GM18873 (cell line): ENCODE measurements at regions not wholly inside any gene's neighbourhood (a gene's known extent, or its start where the extent isn't known, plus 50 kb on each side); places are given as distances from the start of the nearest gene placed in this dataset.

Source experiments
- ATAC-seq: cut with Tn5 transposase; IDR thresholded peaks from one replicate; pipeline ENCODE4 v1.9.1; 2021; ENCODE audit warnings: mild to moderate bottlenecking, moderate library complexity, moderate number of reproducible peaks; ENCODE audit not compliant: unreplicated experiment, low FRiP score

DNA sequence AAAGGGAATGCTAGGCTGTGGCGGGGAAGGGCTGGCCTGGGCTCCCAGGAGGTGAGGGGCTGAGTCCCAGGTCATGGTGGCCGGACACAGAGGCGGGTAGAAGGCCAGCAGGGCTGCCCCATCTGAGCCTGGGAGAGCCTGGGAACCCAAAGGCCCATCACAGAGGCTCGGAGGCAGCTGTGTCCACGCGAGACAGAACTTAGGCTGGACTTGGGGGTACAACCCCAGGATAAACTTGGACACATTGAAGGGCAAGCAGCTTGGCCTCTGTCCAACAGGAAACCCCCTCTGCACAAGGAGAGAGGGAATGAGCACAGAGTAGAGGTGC, 95.9 kb downstream of the ZFP36L2 start:
- no peak for ATAC-seq

DNA sequence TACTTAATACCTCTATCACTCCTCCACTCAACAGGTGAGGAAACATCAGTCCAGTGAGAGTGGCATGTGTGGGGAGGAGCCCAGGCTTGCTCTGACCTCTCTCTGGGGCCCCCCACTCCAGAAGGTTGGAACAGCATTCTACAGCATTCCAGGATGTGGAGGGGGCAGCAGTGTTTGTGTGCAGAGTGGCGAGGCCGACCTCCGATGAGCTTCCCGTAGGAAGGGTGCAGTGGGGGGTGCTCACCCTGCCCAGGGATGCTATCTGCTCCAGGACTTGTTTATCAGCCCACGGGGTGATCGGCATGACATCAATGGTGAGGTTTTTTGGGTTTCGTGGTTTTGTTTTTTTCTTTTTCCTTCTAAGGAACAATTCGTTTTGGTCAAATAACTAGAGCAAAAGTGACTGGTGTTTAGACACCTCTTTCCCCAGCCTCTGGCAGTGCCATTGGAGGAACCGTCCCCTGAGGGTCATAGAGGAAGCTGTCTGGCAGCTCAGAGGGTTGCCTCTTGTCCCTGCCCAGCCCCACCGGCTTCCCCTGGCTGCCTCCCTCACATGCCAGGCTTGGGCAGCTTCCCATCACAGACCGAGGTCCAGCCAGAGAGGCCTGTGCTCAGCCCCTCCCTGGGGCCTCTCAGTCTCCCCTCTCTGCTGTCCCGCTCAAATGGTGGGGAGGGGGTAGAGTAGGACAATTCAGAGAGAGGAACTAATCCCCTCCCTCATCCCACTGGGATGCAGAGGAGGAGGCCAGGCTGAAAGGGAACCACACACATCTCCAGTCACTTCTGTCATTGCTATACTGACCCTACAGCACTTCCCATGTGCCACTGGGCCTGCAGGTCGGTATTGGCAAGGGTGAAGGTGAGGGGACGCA, 96.5 kb downstream of the ZFP36L2 start:
- ATAC-seq, result no peak

GRCh38 chr2:43128559-43128955, 97.8 kb downstream of the ZFP36L2 start:
- ATAC-seq, result no peak

DNA sequence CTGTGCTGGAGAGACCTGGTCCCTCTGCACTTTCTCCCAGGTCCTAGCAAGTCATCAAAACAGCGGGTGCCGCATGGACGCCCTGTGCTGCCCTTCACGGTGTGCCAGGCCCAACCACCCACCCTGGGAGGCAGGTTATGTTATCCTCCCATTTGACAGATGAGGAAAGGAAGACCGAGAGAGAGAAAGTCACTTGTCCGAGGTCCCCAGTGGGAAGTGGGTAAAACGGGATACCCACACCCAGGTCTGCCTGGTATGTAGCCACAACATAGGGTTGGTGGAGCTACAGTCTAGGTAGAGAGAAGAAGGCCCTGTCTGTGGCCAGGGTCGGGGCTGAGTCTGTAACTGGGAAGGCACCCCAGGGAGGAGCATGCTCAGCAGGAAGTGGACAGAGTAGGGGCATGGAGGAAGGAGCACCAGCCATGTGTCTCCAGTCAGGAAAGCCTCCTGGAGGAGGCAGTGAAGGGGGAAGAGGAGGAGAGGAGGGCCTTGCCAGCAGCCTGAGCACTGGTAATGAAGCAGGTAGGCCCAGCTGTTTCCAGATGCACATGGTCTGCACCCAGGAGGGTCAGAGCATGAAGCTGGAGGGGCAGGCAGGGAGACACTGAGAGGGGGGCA, 98.4 kb downstream of the ZFP36L2 start:
- no peak for ATAC-seq

DNA sequence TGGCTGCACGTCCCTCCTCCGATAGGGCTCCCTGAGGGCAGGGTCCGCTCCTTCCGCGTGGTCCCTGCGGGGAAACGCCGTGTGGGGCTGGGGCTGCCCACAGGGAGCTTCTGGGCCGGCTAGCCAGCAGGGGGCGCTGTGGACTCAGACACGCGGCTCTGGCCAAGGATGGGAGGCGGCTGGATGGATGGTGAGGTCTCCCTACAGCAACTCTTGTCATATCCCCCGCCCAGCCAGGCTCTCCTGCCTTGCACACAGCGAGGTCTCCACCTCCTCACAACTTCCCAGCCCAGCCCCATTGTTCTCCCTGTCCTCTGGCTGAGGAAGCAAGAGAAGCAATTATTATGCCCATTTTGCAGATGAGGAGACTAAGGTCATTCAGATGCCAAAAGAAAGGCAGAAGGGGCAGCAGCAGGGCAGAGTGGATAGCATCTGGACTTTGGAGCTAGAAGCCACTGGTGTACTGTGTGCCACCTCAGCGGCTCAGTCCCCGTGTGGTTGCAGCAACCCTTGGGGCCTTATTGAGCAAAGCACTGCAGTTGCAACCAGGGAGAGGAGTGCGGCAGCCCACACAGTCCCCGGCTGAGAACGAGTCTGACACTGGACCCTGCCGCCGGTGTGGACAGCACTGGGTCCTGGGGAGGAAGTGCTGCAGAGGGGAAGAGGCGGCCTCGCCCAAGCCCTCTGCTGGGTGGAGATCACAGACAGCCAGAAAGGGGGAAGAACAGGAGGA, 99.0 kb downstream of the ZFP36L2 start:
- ATAC-seq, result no peak

- no peak for ATAC-seq
These were observed 99.6 kb downstream of the ZFP36L2 start for GRCh38 chr2:43126817-43127207.

DNA sequence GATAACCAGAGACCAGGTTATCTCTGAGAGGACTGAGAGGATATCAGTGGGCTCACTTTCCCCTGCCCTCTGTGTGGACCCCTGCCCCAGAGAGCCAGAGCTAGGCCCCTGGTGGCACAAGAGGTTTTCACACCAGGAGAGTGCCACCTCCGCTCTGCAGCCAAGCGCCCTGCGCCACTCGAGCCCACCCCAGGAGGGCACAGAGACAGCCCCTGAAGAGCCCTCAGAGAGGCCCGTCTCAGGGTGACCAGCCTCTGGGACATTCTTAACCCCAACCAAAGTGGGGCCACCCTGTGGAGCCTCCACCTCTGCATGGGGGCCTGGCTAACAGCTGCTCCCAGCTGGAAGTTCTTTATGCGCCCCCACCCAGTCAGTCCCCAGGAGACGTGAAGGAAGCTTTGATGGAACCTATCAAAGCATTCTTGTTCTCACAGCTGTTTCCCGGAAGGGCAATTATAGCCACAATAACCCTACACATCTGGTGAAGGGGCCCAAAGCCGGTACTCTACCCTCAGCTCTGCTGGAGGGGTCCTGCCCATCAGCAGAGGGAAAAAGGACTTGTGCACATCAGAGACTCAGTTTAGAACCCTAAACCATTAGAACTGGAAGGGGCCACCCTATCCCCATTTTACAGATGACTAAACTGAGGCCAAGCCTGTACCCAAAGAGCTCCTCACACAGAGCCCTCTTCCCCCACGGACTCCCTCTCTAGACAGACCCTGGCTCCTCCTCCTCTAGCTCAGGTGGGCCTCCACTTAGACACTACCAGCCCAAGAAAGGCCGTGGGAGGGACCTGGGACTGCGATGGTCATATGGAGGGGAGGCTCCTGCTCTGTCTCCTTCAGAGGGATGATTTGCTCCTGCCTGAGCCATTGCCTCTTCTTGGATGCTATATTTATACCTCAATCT, 101.1 kb downstream of the ZFP36L2 start:
- ATAC-seq, result no peak

DNA sequence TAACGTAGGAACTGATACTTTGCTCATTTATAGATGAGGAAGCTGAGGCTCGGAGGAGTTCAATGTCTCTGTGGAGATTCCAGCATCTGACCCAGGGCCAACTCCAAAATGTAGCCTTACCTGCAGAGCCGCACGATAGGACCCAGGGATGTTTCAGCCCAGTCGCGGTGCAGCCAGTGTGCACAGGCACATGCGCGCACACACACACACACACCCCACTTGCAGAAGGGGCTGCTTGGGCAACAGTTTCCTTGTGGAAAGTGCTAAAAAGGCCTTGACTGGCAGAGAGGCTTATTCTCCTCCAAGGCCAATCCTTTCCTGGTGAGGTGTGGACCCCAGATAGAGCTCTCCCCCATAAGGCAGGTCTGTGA, 101.7 kb downstream of the ZFP36L2 start:
- no peak for ATAC-seq

DNA sequence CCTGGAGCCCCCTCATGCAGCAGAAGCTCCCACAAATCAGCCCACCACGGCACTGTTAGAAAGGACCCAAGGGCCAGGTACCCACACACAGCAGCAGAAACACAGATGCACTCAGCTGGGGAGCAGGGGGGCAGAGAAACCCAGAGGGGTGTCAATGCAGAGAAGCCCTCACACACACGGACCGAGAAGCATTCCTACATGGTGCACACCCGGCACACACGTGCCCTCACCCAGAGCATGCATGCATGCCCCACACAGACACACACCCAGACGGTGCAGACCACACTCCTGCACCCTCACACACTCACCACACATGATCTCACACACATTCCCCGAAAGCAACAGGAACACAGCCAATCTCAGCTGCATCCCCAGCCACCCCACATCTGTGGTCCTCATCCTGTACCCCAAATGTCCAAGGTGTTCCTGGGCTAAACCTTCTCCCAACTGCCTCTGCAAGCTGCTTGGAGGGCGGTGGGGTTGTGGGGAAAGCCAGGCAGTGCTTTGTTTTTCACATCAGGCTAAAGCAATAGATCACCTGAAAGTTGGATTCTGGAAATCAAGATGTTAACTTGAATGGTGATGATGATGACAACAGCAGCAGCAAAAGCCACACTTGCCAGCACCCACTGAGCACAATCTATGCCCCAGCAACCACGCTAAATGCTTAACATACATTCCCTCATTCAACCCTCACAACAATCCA, 102.3 kb downstream of the ZFP36L2 start:
- no peak for ATAC-seq

DNA sequence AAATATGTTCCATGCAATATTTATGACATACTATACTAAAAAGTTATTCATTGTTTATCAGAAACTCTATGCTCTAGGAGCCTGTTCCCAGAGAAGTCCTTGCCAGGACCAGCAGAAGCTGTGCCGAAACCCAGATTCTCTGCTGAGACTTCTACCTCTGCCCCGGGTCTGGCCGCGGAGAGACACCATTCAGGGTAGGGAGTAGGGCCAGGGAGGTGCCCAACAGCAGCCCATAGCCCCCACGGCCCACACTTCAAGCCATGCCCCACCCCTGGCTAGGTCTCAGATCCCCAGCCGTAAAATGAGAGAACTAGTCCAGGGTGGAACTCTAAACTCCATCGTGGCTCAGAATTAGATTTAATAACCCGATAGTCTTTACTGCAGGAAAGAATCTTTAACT, 102.9 kb downstream of the ZFP36L2 start:
- no peak for ATAC-seq

GRCh38 chr2:43123028-43123427, 103.4 kb downstream of the ZFP36L2 start:
- no peak for ATAC-seq

GRCh38 chr2:43121580-43122314, 104.7 kb downstream of the ZFP36L2 start:
- ATAC-seq, result no peak

DNA sequence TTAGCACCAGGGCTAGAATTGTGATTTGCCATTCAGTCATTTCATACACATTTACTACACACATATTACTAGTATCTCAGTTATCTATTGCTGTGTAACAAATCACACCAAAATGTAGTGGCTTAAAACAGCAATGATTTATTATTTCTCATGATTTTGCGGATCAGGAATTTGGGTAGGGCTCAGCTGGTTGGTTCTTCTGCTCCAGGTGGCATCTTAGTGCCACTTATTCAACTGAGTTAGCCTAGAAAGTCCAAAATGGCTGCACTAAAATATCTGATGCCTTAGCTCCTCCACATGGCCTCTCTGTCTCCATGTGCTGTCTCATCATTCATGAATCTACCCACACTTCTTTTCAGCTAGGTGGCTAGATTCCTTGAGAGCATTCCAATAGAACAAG, 107.1 kb downstream of the ZFP36L2 start:
- no peak for ATAC-seq

- ATAC-seq, result no peak
These were observed 108.8 kb downstream of the ZFP36L2 start for GRCh38 chr2:43117521-43118143.

GRCh38 chr2:43116988-43117387, 109.4 kb downstream of the ZFP36L2 start:
- ATAC-seq, result no peak

DNA sequence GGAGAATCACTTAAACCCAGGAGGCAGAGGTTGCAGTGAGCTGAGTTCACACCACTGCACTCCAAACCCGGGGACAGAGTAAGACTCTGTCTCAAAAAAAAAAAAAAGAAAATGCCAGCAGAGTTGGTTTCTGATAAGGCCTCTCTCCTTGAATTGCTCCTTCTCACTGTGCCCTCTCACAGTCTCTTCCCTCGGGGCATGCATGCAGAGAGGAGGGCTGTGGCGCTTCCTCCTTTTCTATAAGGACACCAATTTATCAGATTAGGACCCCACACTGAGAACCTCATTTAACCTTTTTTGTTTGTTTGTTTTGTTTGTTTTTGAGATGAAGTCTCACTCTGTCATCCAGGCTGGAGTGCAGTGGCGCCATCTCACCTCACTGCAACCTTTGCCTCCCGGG, 110.5 kb downstream of the ZFP36L2 start:
- ATAC-seq, result no peak

- no peak for ATAC-seq
These were observed 112.2 kb downstream of the ZFP36L2 start for GRCh38 chr2:43114210-43114609.

DNA sequence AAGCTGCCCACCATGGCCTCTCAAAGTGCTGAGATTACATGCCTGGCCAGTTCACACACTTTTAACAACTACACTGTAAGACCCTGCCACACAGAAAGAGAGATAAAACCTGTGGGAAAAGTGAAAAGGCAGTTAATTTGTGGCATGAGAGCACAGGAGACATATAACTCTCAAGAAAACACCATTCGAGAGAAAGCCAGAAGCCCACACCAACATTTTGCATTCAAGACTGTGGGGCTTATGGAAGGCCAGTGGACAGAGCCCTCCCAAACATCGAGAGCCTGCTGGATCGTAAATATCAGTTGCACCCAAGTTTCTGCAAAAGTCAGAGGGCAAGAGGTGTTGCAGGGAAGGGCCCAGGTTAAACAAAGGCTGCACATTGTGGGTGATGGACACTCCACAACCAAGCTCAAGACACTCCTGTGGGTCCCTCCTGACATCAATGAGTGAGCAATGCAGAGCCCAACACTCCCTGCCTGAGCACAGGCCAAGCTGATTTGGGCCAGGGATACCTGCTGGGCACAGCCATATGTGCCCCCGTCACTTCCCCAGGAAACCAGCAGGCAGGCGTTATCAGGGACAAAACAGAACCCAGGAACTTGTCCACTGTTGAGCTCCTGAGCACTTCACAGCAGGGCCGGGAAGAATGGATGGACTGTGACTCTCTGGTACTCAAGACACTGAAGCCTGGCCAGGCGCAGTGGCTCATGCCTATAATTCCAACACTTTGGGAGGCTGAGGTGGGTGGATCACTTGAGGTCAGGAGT, 114.4 kb downstream of the ZFP36L2 start:
- ATAC-seq, result no peak
